ENCODE measurements at regions not wholly inside any gene's neighbourhood (a gene's known extent, or its start where the extent isn't known, plus 50 kb on each side); places are given as distances from the start of the nearest gene placed in this dataset.

- Histone ChIP-seq H4K20me1 (ENCODE audit: insufficient read depth, low read length) (no peaks in the 10 kb centered on the region), H2AFZ (ENCODE audit: low read length) (no peak overlapping the region), H3K36me3 (replicated peaks in 1 of 2; ENCODE audit: control insufficient read depth in 1 of 2, insufficient read depth in 2 of 2, low read length in 2 of 2) (no peaks in the 10 kb centered on the region), H3K27ac (ENCODE audit: extremely low read length, insufficient read depth, low read length) (no peak overlapping the region), H3K79me2 (ENCODE audit: insufficient read depth, low read length) (no peaks in the 10 kb centered on the region), H3K9ac (ENCODE audit: insufficient read depth, low read depth, low read length) (no peak overlapping the region), H3K4me3 (replicated peaks in 1 of 3; ENCODE audit: insufficient read depth in 1 of 3, low read depth in 2 of 3, low read length in 3 of 3) (no peak overlapping the region), H3K4me2 (ENCODE audit: low read depth, low read length) (no peak overlapping the region), H3K27me3 (ENCODE audit: control insufficient read depth in 1 of 2, insufficient read depth in 2 of 2, low read length in 2 of 2) (peaks cover 0 to 3% of the 10 kb centered on the region in 2 experiments; a peak in 2 of 5 replicates), H3K9me3 (ENCODE audit: low read length) (no peaks in the 10 kb centered on the region), H3K4me1 (ENCODE audit: insufficient read depth, low read length) (peaks cover 6% of the 10 kb centered on the region)
- TF ChIP-seq KAT8 (CRISPR knock-in tag; IDR thresholded peaks at IDR 0.05) (no peak), POGZ (CRISPR knock-in tag; IDR thresholded peaks at IDR 0.05) (no peak), CBFB (CRISPR knock-in tag; IDR thresholded peaks at IDR 0.05) (no peak), HDAC2 (CRISPR knock-in tag; IDR thresholded peaks at IDR 0.05) (no peak)
- intact Hi-C loops (cut with micrococcal nuclease; ENCODE audit: unreplicated experiment) (no loop called here), in situ Hi-C loops (cut with HindIII; ENCODE audit: extremely low pct_ligation_motif_present, low pct_unique_long_range_greater_than_20kb) (loop anchor here (10.0 kb wide), 1 partner anchor 47 kb away; no protein-coding TSS in a partner anchor)
- no peak for DNase-seq (ENCODE audit: low spot score)
- CTCF ChIA-PET (ENCODE audit: low intra/inter-chr PET ratio, low total read pairs), result no interaction called here
- FAIRE-seq, result no peak
- ATAC-seq, result no peak
- no TSS peak for BruUV-seq (replicated peaks)
- POLR2A ChIA-PET, result no interaction called here
- 33% methylated on average over 2 of the region's 2 CpGs for WGBS (ENCODE audit: low lambda C conversion rate)
These were observed 141.8 kb upstream of the SLC35G4 start for GRCh38 chr18:11467611-11468010.

GRCh38 chr18:11464129-11464528 lies 145.3 kb upstream of the SLC35G4 start:
- intact Hi-C loops (cut with micrococcal nuclease; ENCODE audit: unreplicated experiment) (loop anchor here (2.0 kb wide), 1 partner anchor 55 kb away; no protein-coding TSS in a partner anchor), in situ Hi-C loops (cut with HindIII; ENCODE audit: extremely low pct_ligation_motif_present, low pct_unique_long_range_greater_than_20kb) (loop anchor here (10.0 kb wide), 1 partner anchor 51 kb away; no protein-coding TSS in a partner anchor)
- no peaks in the 10 kb centered on the region for H3K9me3 ChIP-seq (ENCODE audit: low read length)
- BruUV-seq (replicated peaks), result no TSS peak
- H3K79me2 ChIP-seq (ENCODE audit: insufficient read depth, low read length), result no peaks in the 10 kb centered on the region
- TF ChIP-seq CTCF (CRISPR knock-in tag; IDR thresholded peaks at IDR 0.05), result peak; percentile 65
- TF ChIP-seq SMC3 (IDR thresholded peaks at IDR 0.05; ENCODE audit: low read length), result peak; percentile 90
- no peak for TF ChIP-seq SP2 (CRISPR knock-in tag; IDR thresholded peaks at IDR 0.05)
- TF ChIP-seq STAG1 (CRISPR knock-in tag; IDR thresholded peaks at IDR 0.05), result peak; percentile 76
- TF ChIP-seq ZNF737 (CRISPR knock-in tag; IDR thresholded peaks at IDR 0.05; ENCODE audit: borderline replicate concordance), result no peak
- TF ChIP-seq HNF4G (IDR thresholded peaks at IDR 0.05; ENCODE audit: borderline replicate concordance, low read depth, low read length), result no peak
- TF ChIP-seq HNF4G (CRISPR knock-in tag; IDR thresholded peaks at IDR 0.05; ENCODE audit: borderline replicate concordance, low read depth), result no peak
- no peak for TF ChIP-seq ZSCAN30 (CRISPR knock-in tag; IDR thresholded peaks at IDR 0.05)
- TF ChIP-seq RAD21 (CRISPR knock-in tag; IDR thresholded peaks at IDR 0.05), result peak; percentile 41; the same call in 1 of the 2 replicates
- no peak for TF ChIP-seq ZFX (CRISPR knock-in tag; IDR thresholded peaks at IDR 0.05; ENCODE audit: low read depth)
- no peak for TF ChIP-seq ZNF597 (CRISPR knock-in tag; IDR thresholded peaks at IDR 0.05)
- peaks cover 0 to 3% of the 10 kb centered on the region in 2 experiments; a peak in 2 of 5 replicates for H3K27me3 ChIP-seq (ENCODE audit: control insufficient read depth in 1 of 2, insufficient read depth in 2 of 2, low read length in 2 of 2)
- H3K27ac ChIP-seq (ENCODE audit: extremely low read length, insufficient read depth, low read length), result no peak overlapping the region
- no peaks in the 10 kb centered on the region for H3K36me3 ChIP-seq (replicated peaks in 1 of 2; ENCODE audit: control insufficient read depth in 1 of 2, insufficient read depth in 2 of 2, low read length in 2 of 2)
- DNase-seq (ENCODE audit: low spot score) (peak; percentile 34), ATAC-seq (peak; percentile 75), FAIRE-seq (no peak)
- H2AFZ ChIP-seq (ENCODE audit: low read length), result no peak overlapping the region
- CTCF ChIA-PET (ENCODE audit: low intra/inter-chr PET ratio, low total read pairs), result interaction anchor here (0.8 to 1.1 kb wide), 2 partner anchors 49 to 89 kb away, joined by 3 read pairs; no protein-coding TSS in a partner anchor
- H3K4me1 ChIP-seq (ENCODE audit: insufficient read depth, low read length), result peaks cover 6% of the 10 kb centered on the region
- POLR2A ChIA-PET, result no interaction called here
- no peak overlapping the region for H3K4me3 ChIP-seq (replicated peaks in 1 of 3; ENCODE audit: insufficient read depth in 1 of 3, low read depth in 2 of 3, low read length in 3 of 3)
- no peak overlapping the region for H3K4me2 ChIP-seq (ENCODE audit: low read depth, low read length)
- H4K20me1 ChIP-seq (ENCODE audit: insufficient read depth, low read length), result no peaks in the 10 kb centered on the region
- 93% methylated on average over 1 of the region's 2 CpGs for WGBS (ENCODE audit: low lambda C conversion rate)
- no peak overlapping the region for H3K9ac ChIP-seq (ENCODE audit: insufficient read depth, low read depth, low read length)
